ENCODE measurements at regions not wholly inside any gene's neighbourhood (a gene's known extent, or its start where the extent isn't known, plus 50 kb on each side); places are given as distances from the start of the nearest gene placed in this dataset.

DNA sequence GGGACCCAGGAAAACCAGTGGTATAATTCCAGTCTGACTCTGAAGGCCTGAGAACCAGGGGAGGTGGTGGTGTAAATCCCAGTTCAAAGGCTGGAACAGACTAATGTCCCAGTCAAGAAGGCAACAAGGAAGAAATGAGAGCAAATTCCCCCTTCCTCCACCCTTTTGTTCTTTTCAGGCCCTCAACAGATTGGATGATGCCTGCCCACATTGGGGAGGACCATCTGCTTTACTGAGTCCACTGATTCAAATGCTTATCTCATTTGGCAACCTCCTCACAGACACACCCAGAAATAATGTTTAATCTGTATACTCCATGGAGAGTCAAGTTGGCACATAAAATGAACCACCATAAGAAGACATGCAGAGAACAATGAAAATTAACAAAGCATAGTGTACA, 61.9 kb upstream of the CRYM start:
- no peak for TF ChIP-seq JUND (IDR thresholded peaks at IDR 0.05)
- TF ChIP-seq, protein P1, sequence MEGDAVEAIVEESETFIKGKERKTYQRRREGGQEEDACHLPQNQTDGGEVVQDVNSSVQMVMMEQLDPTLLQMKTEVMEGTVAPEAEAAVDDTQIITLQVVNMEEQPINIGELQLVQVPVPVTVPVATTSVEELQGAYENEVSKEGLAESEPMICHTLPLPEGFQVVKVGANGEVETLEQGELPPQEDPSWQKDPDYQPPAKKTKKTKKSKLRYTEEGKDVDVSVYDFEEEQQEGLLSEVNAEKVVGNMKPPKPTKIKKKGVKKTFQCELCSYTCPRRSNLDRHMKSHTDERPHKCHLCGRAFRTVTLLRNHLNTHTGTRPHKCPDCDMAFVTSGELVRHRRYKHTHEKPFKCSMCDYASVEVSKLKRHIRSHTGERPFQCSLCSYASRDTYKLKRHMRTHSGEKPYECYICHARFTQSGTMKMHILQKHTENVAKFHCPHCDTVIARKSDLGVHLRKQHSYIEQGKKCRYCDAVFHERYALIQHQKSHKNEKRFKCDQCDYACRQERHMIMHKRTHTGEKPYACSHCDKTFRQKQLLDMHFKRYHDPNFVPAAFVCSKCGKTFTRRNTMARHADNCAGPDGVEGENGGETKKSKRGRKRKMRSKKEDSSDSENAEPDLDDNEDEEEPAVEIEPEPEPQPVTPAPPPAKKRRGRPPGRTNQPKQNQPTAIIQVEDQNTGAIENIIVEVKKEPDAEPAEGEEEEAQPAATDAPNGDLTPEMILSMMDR (IDR thresholded peaks at IDR 0.05) = no peak
- TF ChIP-seq RAD21 (IDR thresholded peaks at IDR 0.05; ENCODE audit: low read length) = no peak
- TF ChIP-seq POLR2AphosphoS5 (IDR thresholded peaks at IDR 0.05; ENCODE audit: low read depth, low read length) = no peak
- no peak for TF ChIP-seq RXRA (IDR thresholded peaks at IDR 0.05; ENCODE audit: borderline replicate concordance, low read depth)
- no peak for TF ChIP-seq GABPA (IDR thresholded peaks at IDR 0.05; ENCODE audit: low read depth)
- TF ChIP-seq, protein P2, sequence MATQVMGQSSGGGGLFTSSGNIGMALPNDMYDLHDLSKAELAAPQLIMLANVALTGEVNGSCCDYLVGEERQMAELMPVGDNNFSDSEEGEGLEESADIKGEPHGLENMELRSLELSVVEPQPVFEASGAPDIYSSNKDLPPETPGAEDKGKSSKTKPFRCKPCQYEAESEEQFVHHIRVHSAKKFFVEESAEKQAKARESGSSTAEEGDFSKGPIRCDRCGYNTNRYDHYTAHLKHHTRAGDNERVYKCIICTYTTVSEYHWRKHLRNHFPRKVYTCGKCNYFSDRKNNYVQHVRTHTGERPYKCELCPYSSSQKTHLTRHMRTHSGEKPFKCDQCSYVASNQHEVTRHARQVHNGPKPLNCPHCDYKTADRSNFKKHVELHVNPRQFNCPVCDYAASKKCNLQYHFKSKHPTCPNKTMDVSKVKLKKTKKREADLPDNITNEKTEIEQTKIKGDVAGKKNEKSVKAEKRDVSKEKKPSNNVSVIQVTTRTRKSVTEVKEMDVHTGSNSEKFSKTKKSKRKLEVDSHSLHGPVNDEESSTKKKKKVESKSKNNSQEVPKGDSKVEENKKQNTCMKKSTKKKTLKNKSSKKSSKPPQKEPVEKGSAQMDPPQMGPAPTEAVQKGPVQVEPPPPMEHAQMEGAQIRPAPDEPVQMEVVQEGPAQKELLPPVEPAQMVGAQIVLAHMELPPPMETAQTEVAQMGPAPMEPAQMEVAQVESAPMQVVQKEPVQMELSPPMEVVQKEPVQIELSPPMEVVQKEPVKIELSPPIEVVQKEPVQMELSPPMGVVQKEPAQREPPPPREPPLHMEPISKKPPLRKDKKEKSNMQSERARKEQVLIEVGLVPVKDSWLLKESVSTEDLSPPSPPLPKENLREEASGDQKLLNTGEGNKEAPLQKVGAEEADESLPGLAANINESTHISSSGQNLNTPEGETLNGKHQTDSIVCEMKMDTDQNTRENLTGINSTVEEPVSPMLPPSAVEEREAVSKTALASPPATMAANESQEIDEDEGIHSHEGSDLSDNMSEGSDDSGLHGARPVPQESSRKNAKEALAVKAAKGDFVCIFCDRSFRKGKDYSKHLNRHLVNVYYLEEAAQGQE (IDR thresholded peaks at IDR 0.05; ENCODE audit: low read depth, low read length) = no peak
- no peak for TF ChIP-seq MXI1 (IDR thresholded peaks at IDR 0.05; ENCODE audit: low read depth, low read length)
- no peak for TF ChIP-seq EP300 (IDR thresholded peaks at IDR 0.05; ENCODE audit: borderline replicate concordance in 1 of 2, low read depth in 1 of 2, low read length in 1 of 2)
- TF ChIP-seq NFIC (IDR thresholded peaks at IDR 0.05; ENCODE audit: borderline replicate concordance) = no peak
- TF ChIP-seq, protein P3, sequence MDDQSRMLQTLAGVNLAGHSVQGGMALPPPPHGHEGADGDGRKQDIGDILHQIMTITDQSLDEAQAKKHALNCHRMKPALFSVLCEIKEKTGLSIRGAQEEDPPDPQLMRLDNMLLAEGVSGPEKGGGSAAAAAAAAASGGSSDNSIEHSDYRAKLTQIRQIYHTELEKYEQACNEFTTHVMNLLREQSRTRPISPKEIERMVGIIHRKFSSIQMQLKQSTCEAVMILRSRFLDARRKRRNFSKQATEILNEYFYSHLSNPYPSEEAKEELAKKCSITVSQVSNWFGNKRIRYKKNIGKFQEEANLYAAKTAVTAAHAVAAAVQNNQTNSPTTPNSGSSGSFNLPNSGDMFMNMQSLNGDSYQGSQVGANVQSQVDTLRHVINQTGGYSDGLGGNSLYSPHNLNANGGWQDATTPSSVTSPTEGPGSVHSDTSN (IDR thresholded peaks at IDR 0.05) = no peak
- TF ChIP-seq, protein P4, sequence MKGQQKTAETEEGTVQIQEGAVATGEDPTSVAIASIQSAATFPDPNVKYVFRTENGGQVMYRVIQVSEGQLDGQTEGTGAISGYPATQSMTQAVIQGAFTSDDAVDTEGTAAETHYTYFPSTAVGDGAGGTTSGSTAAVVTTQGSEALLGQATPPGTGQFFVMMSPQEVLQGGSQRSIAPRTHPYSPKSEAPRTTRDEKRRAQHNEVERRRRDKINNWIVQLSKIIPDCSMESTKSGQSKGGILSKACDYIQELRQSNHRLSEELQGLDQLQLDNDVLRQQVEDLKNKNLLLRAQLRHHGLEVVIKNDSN (IDR thresholded peaks at IDR 0.05; ENCODE audit: borderline replicate concordance, low read depth) = no peak
- TF ChIP-seq FOSL2 (IDR thresholded peaks at IDR 0.05; ENCODE audit: borderline replicate concordance, low read depth) = no peak
- TF ChIP-seq RFX5 (IDR thresholded peaks at IDR 0.05; ENCODE audit: low read length) = no peak

Data from SK-N-SH (cell line).